ENCODE measurements at regions not wholly inside any gene's neighbourhood (a gene's known extent, or its start where the extent isn't known, plus 50 kb on each side); places are given as distances from the start of the nearest gene placed in this dataset.

DNA sequence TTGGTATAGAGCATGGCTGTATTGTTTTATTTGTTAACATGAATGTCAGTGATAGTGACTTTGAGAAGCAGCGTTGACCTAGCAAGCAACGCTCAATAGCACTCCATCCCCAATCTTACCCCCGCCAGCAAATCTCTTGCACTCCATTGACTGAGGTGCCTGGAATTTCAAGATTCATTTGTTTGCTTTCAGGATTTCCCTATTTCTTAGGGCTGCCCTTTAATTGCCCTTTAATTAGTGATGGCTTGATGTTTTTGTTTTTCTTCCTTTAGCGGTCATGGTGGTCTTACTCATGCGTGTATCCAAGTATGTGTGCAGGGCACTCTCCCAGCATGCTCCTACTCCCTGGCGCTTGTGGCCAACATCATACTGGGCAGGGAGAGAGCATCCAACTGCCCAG lies 216.8 kb upstream of the TBL1XR1 start:
- TF ChIP-seq, protein P1, sequence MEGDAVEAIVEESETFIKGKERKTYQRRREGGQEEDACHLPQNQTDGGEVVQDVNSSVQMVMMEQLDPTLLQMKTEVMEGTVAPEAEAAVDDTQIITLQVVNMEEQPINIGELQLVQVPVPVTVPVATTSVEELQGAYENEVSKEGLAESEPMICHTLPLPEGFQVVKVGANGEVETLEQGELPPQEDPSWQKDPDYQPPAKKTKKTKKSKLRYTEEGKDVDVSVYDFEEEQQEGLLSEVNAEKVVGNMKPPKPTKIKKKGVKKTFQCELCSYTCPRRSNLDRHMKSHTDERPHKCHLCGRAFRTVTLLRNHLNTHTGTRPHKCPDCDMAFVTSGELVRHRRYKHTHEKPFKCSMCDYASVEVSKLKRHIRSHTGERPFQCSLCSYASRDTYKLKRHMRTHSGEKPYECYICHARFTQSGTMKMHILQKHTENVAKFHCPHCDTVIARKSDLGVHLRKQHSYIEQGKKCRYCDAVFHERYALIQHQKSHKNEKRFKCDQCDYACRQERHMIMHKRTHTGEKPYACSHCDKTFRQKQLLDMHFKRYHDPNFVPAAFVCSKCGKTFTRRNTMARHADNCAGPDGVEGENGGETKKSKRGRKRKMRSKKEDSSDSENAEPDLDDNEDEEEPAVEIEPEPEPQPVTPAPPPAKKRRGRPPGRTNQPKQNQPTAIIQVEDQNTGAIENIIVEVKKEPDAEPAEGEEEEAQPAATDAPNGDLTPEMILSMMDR (IDR thresholded peaks at IDR 0.05): no peak
- no peak for TF ChIP-seq POLR2A (IDR thresholded peaks at IDR 0.05)
